ENCODE measurements at regions not wholly inside any gene's neighbourhood (a gene's known extent, or its start where the extent isn't known, plus 50 kb on each side); places are given as distances from the start of the nearest gene placed in this dataset.

DNA sequence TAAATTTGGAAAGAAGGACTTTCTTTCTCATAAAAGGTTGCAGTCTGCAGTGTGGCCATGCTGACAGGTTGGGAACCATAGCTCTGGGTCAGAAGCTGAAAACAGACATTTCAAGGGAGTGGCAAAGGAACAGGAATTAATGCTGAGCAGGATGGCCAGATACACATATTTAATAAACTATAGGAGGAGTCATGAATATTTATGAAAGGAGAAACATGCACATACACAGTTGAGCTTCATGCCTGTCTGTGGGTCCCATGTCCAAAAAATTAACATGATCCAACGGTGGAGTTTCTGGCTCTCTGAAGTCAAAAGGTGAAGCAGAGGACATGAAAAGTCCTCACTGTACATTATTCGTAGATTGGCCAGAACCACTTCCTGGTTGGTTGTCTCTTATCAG is 2556.0 kb downstream of the PCDH9 start:
- Histone ChIP-seq H3K79me2 (ENCODE audit: insufficient read depth, low read length) (no peaks in the 10 kb centered on the region), H2BK5ac (ENCODE audit: insufficient read length, low read length) (no peak overlapping the region), H3K27me3 (ENCODE audit: insufficient read depth, low read length) (no peaks in the 10 kb centered on the region), H3K9ac (ENCODE audit: extremely low read depth, insufficient read length, low read length) (no peak overlapping the region), H3K27ac (ENCODE audit: insufficient read length, low read depth, low read length) (no peak overlapping the region), H2BK20ac (ENCODE audit: low read depth, low read length, poor library complexity, severe bottlenecking) (no peak overlapping the region), H3K4me2 (ENCODE audit: insufficient read depth, insufficient read length, low read length) (no peak overlapping the region), H2BK15ac (ENCODE audit: low read depth, low read length) (no peak overlapping the region), H2BK12ac (ENCODE audit: insufficient read length, low read depth, low read length) (no peak overlapping the region), H3T11ph (ENCODE audit: low read length) (no peak overlapping the region), H2AFZ (ENCODE audit: low read length) (no peak overlapping the region), H3K56ac (ENCODE audit: insufficient read length, low read depth, low read length) (no peak overlapping the region), H4K5ac (ENCODE audit: insufficient read length, low read depth, low read length) (no peak overlapping the region), H2AK5ac (ENCODE audit: insufficient read length, low read length) (no peak overlapping the region), H3K4ac (ENCODE audit: low read depth, low read length) (no peak overlapping the region), H4K8ac (replicated peaks; ENCODE audit: insufficient read length, low read depth, low read length) (no peak overlapping the region), H4K20me1 (ENCODE audit: control insufficient read depth, insufficient read depth, insufficient read length) (no peaks in the 10 kb centered on the region), H4K91ac (ENCODE audit: insufficient read length, low read depth, low read length) (no peak overlapping the region), H3K18ac (ENCODE audit: insufficient read length, low read depth, low read length) (no peak overlapping the region), H3K23ac (ENCODE audit: insufficient read length, low read depth, low read length) (no peak overlapping the region), H3K79me1 (ENCODE audit: insufficient read depth, low read depth, low read length, poor library complexity, severe bottlenecking) (no peaks in the 10 kb centered on the region), H3K9me3 (ENCODE audit: control insufficient read depth, low read depth, low read length) (no peaks in the 10 kb centered on the region), H3K4me1 (ENCODE audit: insufficient read depth, low read length) (no peaks in the 10 kb centered on the region), H3K14ac (ENCODE audit: insufficient read depth, low read length) (no peak overlapping the region), H3K23me2 (ENCODE audit: insufficient read length, low read depth, low read length, poor library complexity, severe bottlenecking) (no peaks in the 10 kb centered on the region), H2BK120ac (ENCODE audit: low read depth, low read length, poor library complexity, severe bottlenecking) (no peak overlapping the region)
- no peak for DNase-seq
- Mint-ChIP-seq H3K4me3 (no peak overlapping the region), H3K27ac (no peak overlapping the region), H3K4me1 (no peaks in the 10 kb centered on the region), H3K9me3 (no peaks in the 10 kb centered on the region), H3K36me3 (ENCODE audit: insufficient read depth in 1 of 3, low read depth in 3 of 3) (no peaks in the 10 kb centered on the region; a peak in 1 of 7 replicates), H3K27me3 (ENCODE audit: low read depth) (no peaks in the 10 kb centered on the region)
- WGBS (ENCODE audit: extremely low coverage, insufficient read length, low lambda C conversion rate): no CpG with 5 or more reads among the region's 2 CpGs
- TF ChIP-seq CTCF (conservative IDR thresholded peaks at IDR 0.05): no peak
